ENCODE measurements at regions not wholly inside any gene's neighbourhood (a gene's known extent, or its start where the extent isn't known, plus 50 kb on each side); places are given as distances from the start of the nearest gene placed in this dataset.

DNA sequence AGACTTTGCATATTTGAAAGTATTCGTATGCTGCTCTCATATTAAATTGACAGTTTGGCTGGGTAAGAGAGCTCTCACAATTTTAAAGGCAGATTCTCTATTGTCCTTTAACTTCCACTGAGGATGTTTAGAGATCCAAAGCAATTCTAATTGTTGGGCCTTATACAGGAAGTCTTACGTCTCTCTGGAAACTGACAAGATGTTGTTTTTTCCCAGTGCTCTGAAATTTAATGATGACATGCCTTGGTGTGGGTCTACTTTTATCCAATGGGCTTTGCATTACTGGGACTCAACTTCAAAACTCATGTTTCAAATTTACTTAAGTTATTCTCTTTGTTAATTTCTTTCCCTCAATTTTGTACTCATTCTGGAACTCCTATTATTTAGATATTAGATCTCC, 191.5 kb downstream of the SNX18 start:
- CTCF ChIA-PET: no interaction called here
- no peak overlapping the region for H3K4me3 Mint-ChIP-seq (ENCODE audit: unreplicated experiment)

GRCh38 chr5:54707841-54708240, 190.3 kb downstream of the SNX18 start:
- Mint-ChIP-seq H3K36me3 (ENCODE audit: insufficient read depth, unreplicated experiment) (no peaks in the 10 kb centered on the region), H3K27ac (ENCODE audit: unreplicated experiment) (no peak overlapping the region), H3K4me3 (ENCODE audit: unreplicated experiment) (no peak overlapping the region), H3K4me1 (ENCODE audit: low read depth, unreplicated experiment) (no peaks in the 10 kb centered on the region), H3K27me3 (ENCODE audit: insufficient read depth, unreplicated experiment) (peaks cover 15% of the 10 kb centered on the region), H3K9me3 (ENCODE audit: unreplicated experiment) (peaks cover 12% of the 10 kb centered on the region)
- ChIA-PET POLR2A (no interaction called here), CTCF (no interaction called here)
- Histone ChIP-seq H3K4me3 (ENCODE audit: low read depth, low read length) (no peak overlapping the region), H3K27me3 (replicated peaks; ENCODE audit: control insufficient read depth, insufficient read depth, low read length) (no peaks in the 10 kb centered on the region), H3K4me1 (no peaks in the 10 kb centered on the region), H3K9me3 (0 out of 2 replicates have a peak, but pooled peaks cover 3% of the 10 kb centered on the region), H3K36me3 (ENCODE audit: control insufficient read depth, insufficient read depth, low read length) (no peaks in the 10 kb centered on the region)
- TF ChIP-seq, protein P1, sequence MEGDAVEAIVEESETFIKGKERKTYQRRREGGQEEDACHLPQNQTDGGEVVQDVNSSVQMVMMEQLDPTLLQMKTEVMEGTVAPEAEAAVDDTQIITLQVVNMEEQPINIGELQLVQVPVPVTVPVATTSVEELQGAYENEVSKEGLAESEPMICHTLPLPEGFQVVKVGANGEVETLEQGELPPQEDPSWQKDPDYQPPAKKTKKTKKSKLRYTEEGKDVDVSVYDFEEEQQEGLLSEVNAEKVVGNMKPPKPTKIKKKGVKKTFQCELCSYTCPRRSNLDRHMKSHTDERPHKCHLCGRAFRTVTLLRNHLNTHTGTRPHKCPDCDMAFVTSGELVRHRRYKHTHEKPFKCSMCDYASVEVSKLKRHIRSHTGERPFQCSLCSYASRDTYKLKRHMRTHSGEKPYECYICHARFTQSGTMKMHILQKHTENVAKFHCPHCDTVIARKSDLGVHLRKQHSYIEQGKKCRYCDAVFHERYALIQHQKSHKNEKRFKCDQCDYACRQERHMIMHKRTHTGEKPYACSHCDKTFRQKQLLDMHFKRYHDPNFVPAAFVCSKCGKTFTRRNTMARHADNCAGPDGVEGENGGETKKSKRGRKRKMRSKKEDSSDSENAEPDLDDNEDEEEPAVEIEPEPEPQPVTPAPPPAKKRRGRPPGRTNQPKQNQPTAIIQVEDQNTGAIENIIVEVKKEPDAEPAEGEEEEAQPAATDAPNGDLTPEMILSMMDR (IDR thresholded peaks at IDR 0.05; ENCODE audit: insufficient read depth in 1 of 2, low read depth in 1 of 2, low read length in 1 of 2, severe bottlenecking in 1 of 2, unreplicated experiment in 1 of 2): no peak
- BruUV-seq (replicated peaks): no TSS peak
- DNase-seq: no peak
- intact Hi-C loops (cut with micrococcal nuclease; ENCODE audit: unreplicated experiment): no loop called here

More for the DNA sequence above, 191.5 kb downstream of the SNX18 start:
- TF ChIP-seq, protein P1 (IDR thresholded peaks at IDR 0.05; ENCODE audit: insufficient read depth in 1 of 2, low read depth in 1 of 2, low read length in 1 of 2, severe bottlenecking in 1 of 2, unreplicated experiment in 1 of 2): no peak
- H3K36me3 ChIP-seq (ENCODE audit: control insufficient read depth, insufficient read depth, low read length): no peaks in the 10 kb centered on the region
- intact Hi-C loops (cut with micrococcal nuclease; ENCODE audit: unreplicated experiment): no loop called here
- peaks cover 10% of the 10 kb centered on the region for H3K4me1 ChIP-seq
- H3K27me3 ChIP-seq (replicated peaks; ENCODE audit: control insufficient read depth, insufficient read depth, low read length): no peaks in the 10 kb centered on the region
- Mint-ChIP-seq H3K27ac (ENCODE audit: unreplicated experiment) (no peak overlapping the region), H3K4me1 (ENCODE audit: low read depth, unreplicated experiment) (peaks cover 7% of the 10 kb centered on the region), H3K36me3 (ENCODE audit: insufficient read depth, unreplicated experiment) (no peaks in the 10 kb centered on the region), H3K9me3 (ENCODE audit: unreplicated experiment) (peaks cover 22% of the 10 kb centered on the region), H3K27me3 (ENCODE audit: insufficient read depth, unreplicated experiment) (peaks cover 12% of the 10 kb centered on the region)
- H3K9me3 ChIP-seq: 0 out of 2 replicates have a peak, but pooled peaks cover 3% of the 10 kb centered on the region
- no peak overlapping the region for H3K4me3 ChIP-seq (ENCODE audit: low read depth, low read length)
- no peak for DNase-seq
- BruUV-seq (replicated peaks): no TSS peak
- POLR2A ChIA-PET: no interaction called here

- Mint-ChIP-seq H3K27me3 (ENCODE audit: insufficient read depth, unreplicated experiment) (peaks cover 15% of the 10 kb centered on the region), H3K4me1 (ENCODE audit: low read depth, unreplicated experiment) (no peaks in the 10 kb centered on the region), H3K4me3 (ENCODE audit: unreplicated experiment) (no peak overlapping the region), H3K36me3 (ENCODE audit: insufficient read depth, unreplicated experiment) (no peaks in the 10 kb centered on the region), H3K9me3 (ENCODE audit: unreplicated experiment) (no peaks in the 10 kb centered on the region), H3K27ac (ENCODE audit: unreplicated experiment) (no peak overlapping the region)
- ChIA-PET CTCF (no interaction called here), POLR2A (no interaction called here)
- Histone ChIP-seq H3K36me3 (ENCODE audit: control insufficient read depth, insufficient read depth, low read length) (no peaks in the 10 kb centered on the region), H3K4me3 (ENCODE audit: low read depth, low read length) (no peak overlapping the region), H3K9me3 (0 out of 2 replicates have a peak, but pooled peaks cover 3% of the 10 kb centered on the region), H3K4me1 (no peaks in the 10 kb centered on the region), H3K27me3 (replicated peaks; ENCODE audit: control insufficient read depth, insufficient read depth, low read length) (no peaks in the 10 kb centered on the region)
- no TSS peak for BruUV-seq (replicated peaks)
- intact Hi-C loops (cut with micrococcal nuclease; ENCODE audit: unreplicated experiment): no loop called here
- TF ChIP-seq, protein P1 (IDR thresholded peaks at IDR 0.05; ENCODE audit: insufficient read depth in 1 of 2, low read depth in 1 of 2, low read length in 1 of 2, severe bottlenecking in 1 of 2, unreplicated experiment in 1 of 2): no peak
- no peak for DNase-seq
Observed at GRCh38 chr5:54705994-54706653, 188.6 kb downstream of the SNX18 start.
